ENCODE measurements at regions not wholly inside any gene's neighbourhood (a gene's known extent, or its start where the extent isn't known, plus 50 kb on each side); places are given as distances from the start of the nearest gene placed in this dataset.

- DNase-seq (ENCODE audit: unreplicated experiment) = no peak
- no peak overlapping the region for H3K27ac Mint-ChIP-seq (ENCODE audit: low read depth, unreplicated experiment)
- H3K4me3 Mint-ChIP-seq (ENCODE audit: unreplicated experiment) = no peak overlapping the region
- peaks cover 4% of the 10 kb centered on the region for H3K36me3 Mint-ChIP-seq (ENCODE audit: insufficient read depth, unreplicated experiment)
- BruUV-seq (replicated peaks) = no TSS peak
- TF ChIP-seq, protein P1, sequence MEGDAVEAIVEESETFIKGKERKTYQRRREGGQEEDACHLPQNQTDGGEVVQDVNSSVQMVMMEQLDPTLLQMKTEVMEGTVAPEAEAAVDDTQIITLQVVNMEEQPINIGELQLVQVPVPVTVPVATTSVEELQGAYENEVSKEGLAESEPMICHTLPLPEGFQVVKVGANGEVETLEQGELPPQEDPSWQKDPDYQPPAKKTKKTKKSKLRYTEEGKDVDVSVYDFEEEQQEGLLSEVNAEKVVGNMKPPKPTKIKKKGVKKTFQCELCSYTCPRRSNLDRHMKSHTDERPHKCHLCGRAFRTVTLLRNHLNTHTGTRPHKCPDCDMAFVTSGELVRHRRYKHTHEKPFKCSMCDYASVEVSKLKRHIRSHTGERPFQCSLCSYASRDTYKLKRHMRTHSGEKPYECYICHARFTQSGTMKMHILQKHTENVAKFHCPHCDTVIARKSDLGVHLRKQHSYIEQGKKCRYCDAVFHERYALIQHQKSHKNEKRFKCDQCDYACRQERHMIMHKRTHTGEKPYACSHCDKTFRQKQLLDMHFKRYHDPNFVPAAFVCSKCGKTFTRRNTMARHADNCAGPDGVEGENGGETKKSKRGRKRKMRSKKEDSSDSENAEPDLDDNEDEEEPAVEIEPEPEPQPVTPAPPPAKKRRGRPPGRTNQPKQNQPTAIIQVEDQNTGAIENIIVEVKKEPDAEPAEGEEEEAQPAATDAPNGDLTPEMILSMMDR (IDR thresholded peaks at IDR 0.05; ENCODE audit: unreplicated experiment) = no peak
- intact Hi-C loops (cut with micrococcal nuclease) = no loop called here
- no peaks in the 10 kb centered on the region for H3K4me1 Mint-ChIP-seq (ENCODE audit: insufficient read depth, unreplicated experiment)
- peaks cover 8% of the 10 kb centered on the region for H3K9me3 Mint-ChIP-seq (ENCODE audit: unreplicated experiment)
- POLR2A ChIA-PET = no interaction called here
- CTCF ChIA-PET = no interaction called here
- H3K27me3 Mint-ChIP-seq (ENCODE audit: insufficient read depth, unreplicated experiment) = peaks cover 11% of the 10 kb centered on the region
Observed at GRCh38 chr9:135356796-135357195, 122.8 kb upstream of the PPP1R26 start.

GRCh38 chr9:135357863-135358551 is 121.6 kb upstream of the PPP1R26 start:
- CTCF ChIA-PET = interaction anchor here (0.5 kb wide), 1 partner anchor 14 kb away, joined by 3 read pairs; no protein-coding TSS in a partner anchor

GRCh38 chr9:135358552-135358940 is 121.0 kb upstream of the PPP1R26 start:
- no TSS peak for BruUV-seq (replicated peaks)

More at GRCh38 chr9:135357863-135358551, 121.6 kb upstream of the PPP1R26 start:
- peaks cover 13% of the 10 kb centered on the region for H3K9me3 Mint-ChIP-seq (ENCODE audit: unreplicated experiment)
- H3K27me3 Mint-ChIP-seq (ENCODE audit: insufficient read depth, unreplicated experiment) = no peaks in the 10 kb centered on the region
- no peaks in the 10 kb centered on the region for H3K4me1 Mint-ChIP-seq (ENCODE audit: insufficient read depth, unreplicated experiment)
- no peak for DNase-seq (ENCODE audit: unreplicated experiment)
- H3K36me3 Mint-ChIP-seq (ENCODE audit: insufficient read depth, unreplicated experiment) = peaks cover 4% of the 10 kb centered on the region
- H3K27ac Mint-ChIP-seq (ENCODE audit: low read depth, unreplicated experiment) = no peak overlapping the region
- POLR2A ChIA-PET = no interaction called here
- H3K4me3 Mint-ChIP-seq (ENCODE audit: unreplicated experiment) = no peak overlapping the region
- intact Hi-C loops (cut with micrococcal nuclease) = no loop called here
- TF ChIP-seq, protein P1 (IDR thresholded peaks at IDR 0.05; ENCODE audit: unreplicated experiment) = no peak
- no TSS peak for BruUV-seq (replicated peaks)

GRCh38 chr9:135359764-135360163 is 119.8 kb upstream of the PPP1R26 start:
- no peak overlapping the region for H3K27ac Mint-ChIP-seq (ENCODE audit: low read depth, unreplicated experiment)
- H3K9me3 Mint-ChIP-seq (ENCODE audit: unreplicated experiment) = peaks cover 13% of the 10 kb centered on the region
- H3K4me1 Mint-ChIP-seq (ENCODE audit: insufficient read depth, unreplicated experiment) = no peaks in the 10 kb centered on the region
- CTCF ChIA-PET = interaction anchor here (0.5 to 0.9 kb wide), 2 partner anchors 143 to 581 kb away, joined by 3 read pairs; no protein-coding TSS in a partner anchor
- TF ChIP-seq, protein P1 (IDR thresholded peaks at IDR 0.05; ENCODE audit: unreplicated experiment) = no peak
- BruUV-seq (replicated peaks) = no TSS peak
- DNase-seq (ENCODE audit: unreplicated experiment) = no peak
- H3K4me3 Mint-ChIP-seq (ENCODE audit: unreplicated experiment) = no peak overlapping the region
- POLR2A ChIA-PET = no interaction called here
- peaks cover 4% of the 10 kb centered on the region for H3K36me3 Mint-ChIP-seq (ENCODE audit: insufficient read depth, unreplicated experiment)
- H3K27me3 Mint-ChIP-seq (ENCODE audit: insufficient read depth, unreplicated experiment) = peaks cover 6% of the 10 kb centered on the region
- intact Hi-C loops (cut with micrococcal nuclease) = no loop called here

More at GRCh38 chr9:135358552-135358940, 121.0 kb upstream of the PPP1R26 start:
- Mint-ChIP-seq H3K36me3 (ENCODE audit: insufficient read depth, unreplicated experiment) (peaks cover 4% of the 10 kb centered on the region), H3K27me3 (ENCODE audit: insufficient read depth, unreplicated experiment) (no peaks in the 10 kb centered on the region), H3K4me1 (ENCODE audit: insufficient read depth, unreplicated experiment) (no peaks in the 10 kb centered on the region), H3K4me3 (ENCODE audit: unreplicated experiment) (no peak overlapping the region), H3K27ac (ENCODE audit: low read depth, unreplicated experiment) (no peak overlapping the region), H3K9me3 (ENCODE audit: unreplicated experiment) (peaks cover 13% of the 10 kb centered on the region)
- ChIA-PET POLR2A (no interaction called here), CTCF (interaction anchor here (0.5 kb wide), 1 partner anchor 15 kb away, joined by 3 read pairs; no protein-coding TSS in a partner anchor)
- TF ChIP-seq, protein P1 (IDR thresholded peaks at IDR 0.05; ENCODE audit: unreplicated experiment) = no peak
- DNase-seq (ENCODE audit: unreplicated experiment) = no peak
- intact Hi-C loops (cut with micrococcal nuclease) = no loop called here

Measured in MCF 10A (cell line).